Hepatocyte (in vitro differentiated cells): ENCODE measurements at regions not wholly inside any gene's neighbourhood (a gene's known extent, or its start where the extent isn't known, plus 50 kb on each side); places are given as distances from the start of the nearest gene placed in this dataset.

ENCODE experiments used
- EZH2 ChIP-seq: fragments of 200-600 bp; sonication (generic); IDR thresholded peaks from 2 replicates; pipeline ENCODE4 v1.6.1; 2016; ENCODE audit warnings: antibody characterized with exemption, mild to moderate bottlenecking, borderline replicate concordance
- TF ChIP-seq, protein P1 (sequence below): fragments of 200-600 bp; sonication (generic); IDR thresholded peaks from 2 replicates; pipeline ENCODE4 v1.5.1; 2016; ENCODE audit warnings: antibody characterized with exemption, mild to moderate bottlenecking; ENCODE audit not compliant: poor library complexity

DNA sequence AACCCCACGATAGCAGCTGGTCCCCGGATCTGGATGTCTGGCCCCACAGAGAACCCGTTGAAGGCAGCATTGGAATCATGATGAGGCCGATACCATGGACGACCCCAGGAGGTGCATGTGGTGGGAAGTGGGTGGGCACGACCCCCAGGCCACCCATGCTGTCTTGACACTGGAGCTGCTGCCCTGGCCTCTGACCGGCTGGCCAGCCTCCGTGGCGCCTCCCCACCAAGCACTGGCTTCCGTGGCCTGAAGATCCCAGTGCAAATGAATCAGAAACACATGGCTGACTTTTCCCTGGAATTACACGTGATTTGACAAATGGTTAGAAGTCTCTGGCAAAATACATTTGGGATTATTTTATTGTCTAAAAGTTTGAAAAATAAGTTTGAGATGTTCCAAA is 259.0 kb upstream of the IRX1 start:
- TF ChIP-seq, protein P1, sequence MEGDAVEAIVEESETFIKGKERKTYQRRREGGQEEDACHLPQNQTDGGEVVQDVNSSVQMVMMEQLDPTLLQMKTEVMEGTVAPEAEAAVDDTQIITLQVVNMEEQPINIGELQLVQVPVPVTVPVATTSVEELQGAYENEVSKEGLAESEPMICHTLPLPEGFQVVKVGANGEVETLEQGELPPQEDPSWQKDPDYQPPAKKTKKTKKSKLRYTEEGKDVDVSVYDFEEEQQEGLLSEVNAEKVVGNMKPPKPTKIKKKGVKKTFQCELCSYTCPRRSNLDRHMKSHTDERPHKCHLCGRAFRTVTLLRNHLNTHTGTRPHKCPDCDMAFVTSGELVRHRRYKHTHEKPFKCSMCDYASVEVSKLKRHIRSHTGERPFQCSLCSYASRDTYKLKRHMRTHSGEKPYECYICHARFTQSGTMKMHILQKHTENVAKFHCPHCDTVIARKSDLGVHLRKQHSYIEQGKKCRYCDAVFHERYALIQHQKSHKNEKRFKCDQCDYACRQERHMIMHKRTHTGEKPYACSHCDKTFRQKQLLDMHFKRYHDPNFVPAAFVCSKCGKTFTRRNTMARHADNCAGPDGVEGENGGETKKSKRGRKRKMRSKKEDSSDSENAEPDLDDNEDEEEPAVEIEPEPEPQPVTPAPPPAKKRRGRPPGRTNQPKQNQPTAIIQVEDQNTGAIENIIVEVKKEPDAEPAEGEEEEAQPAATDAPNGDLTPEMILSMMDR: no peak
- no peak for TF ChIP-seq EZH2
